GM23338 (cell line): ENCODE measurements at regions not wholly inside any gene's neighbourhood (a gene's known extent, or its start where the extent isn't known, plus 50 kb on each side); places are given as distances from the start of the nearest gene placed in this dataset.

ENCODE experiments used
- ATAC-seq: fragments of 200-7000 bp; cut with Tn5 transposase; 3 replicates; pipeline ENCODE4 v1.9.1; 2020
- DNase-seq: peaks from one replicate; pipeline ENCODE4 v3.0.0-alpha.2; 2015; ENCODE audit warnings: low spot score
- H2AFZ ChIP-seq: fragments of 200-600 bp; sonication (generic); 2 replicates; pipeline ENCODE4 v1.8.0; 2016; ENCODE audit warnings: antibody characterized with exemption, mild to moderate bottlenecking, moderate library complexity
- H3F3A ChIP-seq: fragments of 200-600 bp; sonication (generic); replicated peaks from 2 replicates; pipeline ENCODE4 v1.8.0; 2017; ENCODE audit warnings: antibody characterized with exemption, mixed run types, low read depth
- H3K27ac ChIP-seq: fragments of 200-600 bp; sonication (generic); 2 replicates; pipeline ENCODE4 v1.6.1; 2016; ENCODE audit warnings: low read depth
- H3K27me3 ChIP-seq: fragments of 200-600 bp; sonication (generic); 2 replicates; pipeline ENCODE4 v1.8.0; 2016; ENCODE audit warnings: mild to moderate bottlenecking, mixed run types, moderate library complexity; ENCODE audit not compliant: insufficient read depth
- H3K36me3 ChIP-seq: fragments of 200-600 bp; sonication (generic); 2 replicates; pipeline ENCODE4 v1.8.0; 2016; ENCODE audit warnings: mild to moderate bottlenecking; ENCODE audit not compliant: insufficient read depth
- H3K4me1 ChIP-seq: fragments of 200-600 bp; sonication (generic); 2 replicates; pipeline ENCODE4 v1.8.0; 2016; ENCODE audit warnings: mild to moderate bottlenecking, moderate library complexity; ENCODE audit not compliant: insufficient read depth
- H3K4me2 ChIP-seq: fragments of 200-600 bp; sonication (generic); 2 replicates; pipeline ENCODE4 v1.7.1; 2017; ENCODE audit warnings: mixed run types
- H3K4me3 ChIP-seq: fragments of 200-600 bp; sonication (generic); 2 replicates; pipeline ENCODE4 v1.6.1; 2016; ENCODE audit warnings: mixed run types
- H3K79me2 ChIP-seq: fragments of 200-600 bp; sonication (generic); replicated peaks from 2 replicates; pipeline ENCODE4 v1.8.0; 2017; ENCODE audit warnings: mild to moderate bottlenecking; ENCODE audit not compliant: insufficient read depth
- H3K9me2 ChIP-seq: fragments of 200-600 bp; sonication (generic); 2 replicates; pipeline ENCODE4 v1.8.0; 2017; ENCODE audit not compliant: insufficient read depth
- H4K20me1 ChIP-seq: fragments of 200-600 bp; sonication (generic); replicated peaks from 2 replicates; pipeline ENCODE4 v1.8.0; 2017; ENCODE audit warnings: mild to moderate bottlenecking; ENCODE audit not compliant: insufficient read depth
- H3K27ac Mint-ChIP-seq: 2 replicates; pipeline ENCODE4 v1.8.0; 2020; ENCODE audit warnings: inconsistent platforms, mild to moderate bottlenecking, moderate library complexity, mixed read lengths
- H3K27me3 Mint-ChIP-seq: 3 replicates; pipeline ENCODE4 v1.8.0; 2022; ENCODE audit warnings: low read depth, mild to moderate bottlenecking, moderate library complexity, mixed read lengths, inconsistent platforms; ENCODE audit not compliant: insufficient read depth, poor library complexity
- H3K36me3 Mint-ChIP-seq: 3 replicates; pipeline ENCODE4 v1.8.0; 2021; ENCODE audit warnings: low read depth, mild to moderate bottlenecking, inconsistent platforms, moderate library complexity, mixed read lengths
- H3K4me1 Mint-ChIP-seq: 3 replicates; pipeline ENCODE4 v1.8.0; 2020; ENCODE audit warnings: mild to moderate bottlenecking, inconsistent platforms, mixed read lengths
- H3K4me3 Mint-ChIP-seq: 3 replicates; pipeline ENCODE4 v1.8.0; 2021; ENCODE audit warnings: moderate library complexity, mild to moderate bottlenecking, inconsistent platforms, mixed read lengths
- H3K9me3 Mint-ChIP-seq: 3 replicates; pipeline ENCODE4 v1.8.0; 2020; ENCODE audit warnings: moderate library complexity, mild to moderate bottlenecking, inconsistent platforms, mixed read lengths
- CREB1 ChIP-seq: fragments of 250-450 bp; sonication (Bioruptor Pico); IDR thresholded peaks from 2 replicates; pipeline ENCODE4 v1.5.0; 2020; ENCODE audit warnings: low read depth, mild to moderate bottlenecking, moderate library complexity
- CTCF ChIP-seq, 2 experiments: fragments of 200-600 bp in 1 of 2; sonication (generic) in 1 of 2; conservative IDR thresholded peaks; 2 replicates each; pipeline versions ENCODE4 v1.5.1 to v1.6.1; 2016 to 2017; ENCODE audit warnings: antibody characterized with exemption in 2 of 2, low read depth in 2 of 2, mild to moderate bottlenecking in 2 of 2, moderate library complexity in 1 of 2
- EZH2 ChIP-seq: fragments of 200-600 bp; sonication (generic); IDR thresholded peaks from one replicate; pipeline ENCODE4 v1.8.0; 2017; ENCODE audit warnings: antibody characterized with exemption, mild to moderate bottlenecking, low read depth; ENCODE audit not compliant: unreplicated experiment
- EZH2phosphoT487 ChIP-seq: fragments of 200-600 bp; sonication (generic); IDR thresholded peaks from one replicate; pipeline ENCODE4 v1.8.1; 2018; ENCODE audit warnings: antibody characterized with exemption; ENCODE audit not compliant: unreplicated experiment
- JUNB ChIP-seq: IDR thresholded peaks from one replicate; pipeline ENCODE4 v1.6.1; 2016; ENCODE audit warnings: antibody characterized with exemption; ENCODE audit not compliant: unreplicated experiment
- POLR2AphosphoS5 ChIP-seq: IDR thresholded peaks from 2 replicates; pipeline ENCODE4 v1.6.1; 2016; ENCODE audit warnings: antibody characterized with exemption, low read depth
- REST ChIP-seq: IDR thresholded peaks from one replicate; pipeline ENCODE4 v1.6.1; 2018; ENCODE audit warnings: antibody characterized with exemption; ENCODE audit not compliant: unreplicated experiment
- STAT1 ChIP-seq: IDR thresholded peaks from one replicate; pipeline ENCODE4 v1.6.1; 2016; ENCODE audit warnings: antibody characterized with exemption; ENCODE audit not compliant: unreplicated experiment
- ZNF331 ChIP-seq: fragments of 250-450 bp; sonication (Bioruptor Pico); IDR thresholded peaks from 2 replicates; pipeline ENCODE4 v1.5.0; 2020; ENCODE audit warnings: low read depth, mild to moderate bottlenecking, moderate library complexity

- H3K27me3 ChIP-seq: no peaks in the 10 kb centered on the region
- H3K27ac ChIP-seq: no peak overlapping the region
- H2AFZ ChIP-seq: no peak overlapping the region
- no peaks in the 10 kb centered on the region for H3K9me3 Mint-ChIP-seq
- H3K36me3 ChIP-seq: no peaks in the 10 kb centered on the region
- no peaks in the 10 kb centered on the region for H3K36me3 Mint-ChIP-seq
- DNase-seq (no peak), ATAC-seq (no peak)
- H4K20me1 ChIP-seq: no peaks in the 10 kb centered on the region
- peaks cover 18% of the 10 kb centered on the region for H3K4me1 Mint-ChIP-seq
- no peaks in the 10 kb centered on the region for H3K79me2 ChIP-seq
- H3K4me3 ChIP-seq: no peak overlapping the region
- H3K27ac Mint-ChIP-seq: no peak overlapping the region
- no peak overlapping the region for H3K4me2 ChIP-seq
- H3K9me2 ChIP-seq: no peaks in the 10 kb centered on the region
- TF ChIP-seq POLR2AphosphoS5 (no peak), EZH2 (no peak), STAT1 (no peak)
- no peak overlapping the region for H3K4me3 Mint-ChIP-seq
- peaks cover 3% of the 10 kb centered on the region for H3K27me3 Mint-ChIP-seq
- H3K4me1 ChIP-seq: peaks cover 7% of the 10 kb centered on the region; the same call in 1 of the 2 replicates
- H3F3A ChIP-seq: no peaks in the 10 kb centered on the region
Observed at GRCh38 chr2:65507102-65508069, 75.0 kb upstream of the SPRED2 start.

- H3K27me3 ChIP-seq: no peaks in the 10 kb centered on the region
- peaks cover 6% of the 10 kb centered on the region for H3K27me3 Mint-ChIP-seq
- H4K20me1 ChIP-seq: no peaks in the 10 kb centered on the region
- H3F3A ChIP-seq: no peaks in the 10 kb centered on the region
- H3K27ac ChIP-seq: no peak overlapping the region
- H3K4me1 ChIP-seq: peaks cover 7% of the 10 kb centered on the region; the same call in 1 of the 2 replicates
- peak overlapping the region; percentile 47; the same call in 1 of the 2 replicates for H2AFZ ChIP-seq
- H3K4me2 ChIP-seq: no peak overlapping the region
- H3K9me2 ChIP-seq: no peaks in the 10 kb centered on the region
- peaks cover 18% of the 10 kb centered on the region for H3K4me1 Mint-ChIP-seq
- no peaks in the 10 kb centered on the region for H3K36me3 Mint-ChIP-seq
- no peak overlapping the region for H3K27ac Mint-ChIP-seq
- H3K9me3 Mint-ChIP-seq: no peaks in the 10 kb centered on the region
- no peaks in the 10 kb centered on the region for H3K79me2 ChIP-seq
- ATAC-seq (no peak), DNase-seq (no peak)
- H3K4me3 Mint-ChIP-seq: no peak overlapping the region
- no peaks in the 10 kb centered on the region for H3K36me3 ChIP-seq
- H3K4me3 ChIP-seq: no peak overlapping the region
- TF ChIP-seq CTCF (conservative IDR thresholded peaks at IDR 0.05; ENCODE audit: low read depth in 2 of 2): no peak
- no peak for TF ChIP-seq CREB1 (CRISPR knock-in tag)
- no peak for TF ChIP-seq ZNF331 (CRISPR knock-in tag)
- no peak for TF ChIP-seq JUNB
- TF ChIP-seq REST: no peak
- TF ChIP-seq EZH2phosphoT487: no peak
- no peak for TF ChIP-seq STAT1
Observed at GRCh38 chr2:65504814-65505697, 72.7 kb upstream of the SPRED2 start.
